GM21786 (cell line): ENCODE measurements at regions not wholly inside any gene's neighbourhood (a gene's known extent, or its start where the extent isn't known, plus 50 kb on each side); places are given as distances from the start of the nearest gene placed in this dataset.

Source experiments
- ATAC-seq: cut with Tn5 transposase; IDR thresholded peaks from one replicate; pipeline ENCODE4 v1.9.1; 2021; ENCODE audit not compliant: unreplicated experiment

DNA sequence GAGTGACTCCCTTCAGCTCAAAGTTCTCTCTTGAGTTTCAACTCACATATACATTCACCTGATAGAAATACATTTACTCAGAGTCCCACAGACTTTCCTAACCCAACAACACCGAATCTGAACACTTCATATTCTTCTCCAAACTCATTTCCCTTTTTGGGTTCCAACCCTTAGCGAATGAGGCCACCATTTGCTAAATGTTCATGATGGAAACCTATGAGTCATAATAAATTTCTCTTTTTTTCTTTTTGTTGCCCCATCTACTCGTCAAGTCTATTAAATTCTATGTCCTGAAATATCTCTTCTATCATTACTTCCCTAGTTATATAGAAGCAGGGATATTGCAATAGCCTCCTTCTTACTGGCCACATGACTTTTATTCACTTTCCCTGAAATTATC lies 100.1 kb downstream of the HLX start:
- no peak for ATAC-seq

DNA sequence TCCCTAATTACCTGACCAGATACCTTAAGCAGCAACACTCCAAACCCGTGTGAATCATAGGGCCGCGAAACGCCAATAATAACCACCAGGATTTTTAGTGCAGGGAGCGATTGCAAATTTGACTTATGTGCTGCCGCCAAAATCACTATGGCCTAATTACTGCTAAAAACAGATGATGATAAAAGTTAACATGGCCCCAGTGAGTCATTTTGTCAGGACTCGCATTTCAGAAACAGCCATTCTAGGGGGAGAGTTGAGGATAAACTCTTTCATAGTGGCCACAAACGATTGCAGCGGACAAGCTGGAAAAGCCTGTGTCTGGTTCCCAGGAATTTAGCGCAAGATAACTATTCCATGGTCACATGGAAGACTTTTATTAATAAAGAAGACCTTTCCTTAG lies 103.4 kb downstream of the HLX start:
- no peak for ATAC-seq

DNA sequence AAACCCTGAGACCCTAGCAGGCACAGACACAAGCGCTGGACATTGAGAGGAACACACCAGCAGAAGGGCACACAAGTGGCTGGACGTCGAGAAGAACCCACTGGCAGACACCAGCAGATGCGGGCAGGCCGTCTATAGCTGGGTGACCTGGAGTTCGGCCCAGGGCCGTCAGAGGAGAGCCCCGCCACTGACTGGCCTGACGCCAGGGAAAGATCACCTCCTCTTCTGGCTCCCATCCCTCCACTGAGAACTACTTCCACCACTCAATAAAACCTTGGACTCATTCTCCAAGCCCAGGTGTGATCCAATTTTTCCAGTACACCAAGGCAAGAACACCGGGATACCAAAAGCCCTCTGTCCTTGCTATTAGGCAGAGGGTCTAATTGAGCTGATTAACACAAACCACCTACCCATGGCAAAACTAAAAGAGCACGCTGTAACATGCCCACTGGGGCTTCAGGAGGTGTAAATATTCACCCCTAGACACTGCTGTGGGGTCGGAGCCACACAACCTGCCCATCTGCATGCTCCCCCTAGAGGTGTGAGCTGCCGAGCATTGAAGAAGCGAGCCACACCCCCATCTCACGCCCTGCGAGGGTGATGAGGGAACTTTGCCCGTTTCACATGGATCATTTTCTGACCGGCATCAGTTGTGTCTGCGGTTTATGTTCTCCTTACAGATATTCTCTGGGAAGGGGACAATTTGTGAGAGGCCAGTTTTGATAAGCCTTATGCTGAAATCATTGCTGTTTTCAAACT lies 104.8 kb downstream of the HLX start:
- ATAC-seq: no peak

DNA sequence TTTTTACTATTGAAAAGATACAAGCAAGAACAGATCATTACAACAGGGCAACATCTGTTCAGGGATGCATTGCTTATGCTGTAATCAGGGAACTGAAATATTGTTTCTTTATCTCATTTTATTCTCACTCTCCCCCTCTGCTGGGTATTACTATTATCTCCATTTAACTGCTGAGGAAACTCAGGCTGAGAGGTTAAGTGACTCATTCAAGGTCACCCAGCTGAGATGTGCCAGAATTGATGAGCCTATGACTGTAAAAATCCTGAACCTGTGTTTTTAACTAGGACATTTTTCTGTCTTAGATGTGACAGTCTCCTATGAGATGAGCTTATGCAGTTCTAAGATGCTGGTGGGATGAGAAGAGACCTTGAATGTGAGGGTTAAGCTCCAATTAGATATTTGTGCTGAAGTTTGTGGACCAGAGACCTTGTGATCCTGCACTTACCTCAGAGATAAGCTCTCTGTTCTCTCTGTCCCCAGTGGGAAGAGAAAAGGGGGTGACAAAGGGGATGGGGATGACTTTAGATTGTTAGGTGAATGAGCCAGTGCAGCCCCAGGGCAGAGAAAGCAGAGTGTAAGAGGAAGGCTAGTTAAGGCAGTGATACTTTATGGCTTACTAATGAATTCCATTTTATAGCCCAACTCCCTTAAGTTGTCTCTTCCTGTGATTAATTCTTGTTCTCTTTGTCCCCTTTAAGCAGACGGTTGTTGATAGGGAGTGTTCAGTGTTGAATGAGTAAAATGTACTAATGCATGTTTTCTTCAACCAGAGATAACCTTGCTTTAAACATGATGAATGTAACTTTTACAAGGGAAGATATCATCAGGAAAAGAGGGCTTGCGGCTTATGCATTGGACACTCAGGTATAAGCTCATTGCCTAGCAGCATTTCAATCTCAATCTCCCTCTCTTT lies 111.4 kb downstream of the HLX start:
- no peak for ATAC-seq

DNA sequence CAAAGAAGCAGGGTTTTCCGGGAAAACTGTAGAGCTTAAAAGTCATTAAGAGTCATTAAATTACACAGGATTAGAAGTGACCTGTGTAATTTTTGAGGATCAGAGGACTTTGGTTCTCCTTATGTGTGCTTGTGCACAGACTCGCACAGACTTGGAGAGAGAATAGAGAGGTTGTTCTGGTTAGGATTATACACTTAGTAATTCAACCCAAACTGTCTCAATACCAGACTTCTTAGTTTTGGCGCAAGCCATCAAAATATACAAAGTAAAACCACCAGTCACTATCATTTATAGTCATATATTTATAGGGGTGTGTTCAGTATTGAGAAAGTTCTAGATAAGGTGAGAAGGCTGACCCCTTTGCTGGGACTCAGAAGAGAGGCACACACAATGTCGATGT lies 112.3 kb downstream of the HLX start:
- no peak for ATAC-seq

DNA sequence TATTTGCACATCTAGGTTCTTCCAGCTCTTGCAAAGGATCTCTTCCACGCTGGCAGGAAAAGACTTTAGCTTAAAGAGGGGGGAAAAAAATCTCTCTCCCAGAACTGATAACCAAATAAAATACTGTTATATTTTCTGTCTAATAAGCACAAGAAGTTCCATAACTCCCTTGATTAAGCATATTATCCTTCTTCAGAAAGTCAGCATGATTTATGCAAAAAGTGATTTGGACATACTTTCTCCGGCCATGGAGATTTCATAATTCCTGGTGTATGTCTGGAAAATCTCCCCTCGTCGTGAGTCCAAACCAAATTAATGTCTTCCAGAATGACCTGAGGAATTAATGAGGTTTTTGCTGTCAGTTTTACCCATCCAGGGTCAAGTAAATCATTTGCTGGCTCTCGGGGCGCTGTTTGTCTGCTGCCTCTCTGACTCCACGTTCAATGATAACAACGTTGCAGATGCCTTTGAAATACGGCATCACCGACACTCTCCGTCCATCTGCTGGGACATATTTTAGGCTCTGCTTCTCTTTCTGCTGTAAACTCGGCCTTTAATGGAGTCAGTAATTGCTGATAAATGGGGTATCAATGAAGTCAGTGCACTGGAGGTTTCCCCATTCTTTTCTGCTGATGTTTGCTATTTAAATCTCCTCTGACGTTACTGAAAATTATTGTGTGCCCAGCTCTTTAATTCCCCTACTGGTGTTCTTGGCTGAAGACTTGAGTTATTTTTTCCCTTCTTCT lies 112.9 kb downstream of the HLX start:
- no peak for ATAC-seq

DNA sequence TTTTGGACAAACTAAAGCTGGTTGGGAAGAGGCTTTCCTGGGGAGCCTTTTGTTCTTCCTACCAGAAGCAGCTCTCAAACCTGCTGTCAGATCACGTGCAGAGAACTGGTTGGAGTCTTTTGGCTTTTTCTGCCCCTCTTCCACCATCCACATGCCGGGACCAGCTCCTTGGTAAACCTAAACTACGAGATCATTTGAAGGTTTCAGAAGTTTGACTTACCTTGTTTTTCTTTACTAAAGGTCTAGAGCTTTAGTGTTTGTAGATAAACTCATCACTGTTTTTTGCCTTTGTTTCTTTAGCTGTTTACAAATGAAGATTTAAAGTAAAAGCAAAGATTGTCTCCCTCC lies 113.4 kb downstream of the HLX start:
- ATAC-seq: no peak

DNA sequence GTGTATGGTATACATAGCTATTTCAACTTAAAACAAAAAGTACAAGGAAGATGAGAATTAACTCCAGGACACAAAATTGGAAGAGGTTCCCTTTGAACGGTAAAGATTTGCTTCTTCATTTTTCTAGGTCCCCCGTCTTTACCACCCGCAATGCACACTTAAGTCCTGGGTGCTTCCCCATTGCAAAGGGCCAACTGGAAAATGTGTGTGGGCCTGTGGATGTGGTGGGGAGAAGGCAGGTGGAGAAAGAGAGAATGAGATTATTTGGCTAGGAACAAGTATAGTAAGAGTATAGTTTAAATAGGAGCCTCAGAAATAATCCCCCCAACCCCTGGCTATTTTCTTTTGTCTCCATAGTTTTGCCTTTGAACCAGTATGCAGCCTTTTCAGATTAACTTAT lies 115.4 kb downstream of the HLX start:
- ATAC-seq: no peak

DNA sequence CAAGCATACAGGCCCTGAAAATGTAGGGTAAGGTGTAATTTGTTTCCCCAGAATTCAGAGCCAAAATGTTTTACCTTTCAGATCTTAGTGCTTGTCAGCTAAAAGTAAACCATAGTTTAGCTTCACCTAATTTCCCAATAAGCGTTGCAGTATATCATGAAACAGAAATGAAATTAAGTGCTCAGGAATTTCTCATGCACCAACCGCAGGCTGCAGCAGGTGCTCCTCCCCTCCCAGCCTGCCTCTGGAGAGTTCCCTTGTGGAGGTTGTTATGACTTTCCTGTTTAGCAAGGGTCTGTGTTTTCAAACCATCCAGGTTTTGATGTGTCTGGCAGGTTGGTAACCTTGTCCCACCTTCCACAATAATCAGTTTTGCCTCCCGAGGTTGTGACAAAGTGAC lies 118.5 kb downstream of the HLX start:
- ATAC-seq: no peak

DNA sequence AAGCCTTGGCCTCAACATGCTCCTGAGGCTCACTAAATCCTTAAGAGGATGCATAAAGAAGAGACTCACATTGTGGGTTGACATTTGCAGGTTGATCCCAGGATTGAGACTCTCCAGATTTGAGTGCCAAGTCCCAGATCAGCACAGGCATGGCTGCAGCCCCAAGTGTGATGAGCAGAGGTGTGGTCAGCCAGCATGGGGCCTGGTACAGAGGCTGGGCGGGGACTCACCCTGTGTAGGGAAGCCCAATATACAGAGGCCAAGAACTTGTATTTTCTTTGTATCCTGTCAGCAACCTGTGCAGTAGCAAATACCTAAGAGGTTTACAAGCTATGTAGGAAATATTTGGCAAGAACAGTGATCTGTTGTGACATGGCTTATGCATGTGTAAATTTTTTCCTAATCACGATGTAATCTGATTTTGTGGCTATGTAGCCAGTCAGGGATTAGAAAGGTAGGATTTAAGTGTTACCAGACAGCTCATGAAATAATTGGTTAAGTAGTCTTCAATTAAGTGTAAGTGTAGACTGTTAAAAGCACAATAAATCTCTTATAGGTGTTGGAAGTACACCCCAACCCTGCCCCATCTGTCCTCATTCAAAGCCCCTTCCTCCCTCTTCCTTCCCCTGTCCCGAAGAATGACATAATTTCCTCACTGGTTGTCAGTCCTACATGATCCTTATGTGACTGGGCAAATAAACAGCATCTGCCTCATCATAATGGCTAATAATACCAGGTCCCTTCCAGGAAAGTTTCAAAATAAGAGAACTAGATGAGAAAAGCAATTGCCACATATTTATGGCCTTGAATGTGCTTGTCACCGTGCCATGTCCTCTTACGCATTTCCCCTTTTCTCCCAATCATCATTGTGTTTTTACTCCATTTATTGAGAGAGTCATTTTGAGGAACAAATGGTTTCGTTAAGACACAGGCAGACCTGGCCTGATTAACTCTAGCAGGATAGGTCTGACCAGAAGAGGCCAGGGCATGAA lies 120.9 kb downstream of the HLX start:
- no peak for ATAC-seq

DNA sequence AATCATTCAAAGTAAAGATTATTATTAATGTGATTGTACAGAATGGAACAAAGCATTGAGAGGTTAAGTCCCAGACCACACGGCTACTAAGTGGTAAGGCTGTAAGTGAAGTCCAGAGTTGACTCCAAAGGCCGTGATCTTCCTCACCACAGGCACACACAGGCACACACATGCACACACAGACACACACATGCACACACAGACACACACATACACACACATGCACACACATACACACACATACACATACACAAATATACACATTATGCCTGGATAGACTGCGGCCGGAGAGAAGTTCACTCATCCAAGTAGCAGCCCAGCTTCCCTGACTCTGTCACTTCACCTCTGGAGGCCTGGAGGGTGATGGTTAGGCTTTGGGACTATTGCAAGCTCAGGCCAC lies 121.9 kb downstream of the HLX start:
- no peak for ATAC-seq

DNA sequence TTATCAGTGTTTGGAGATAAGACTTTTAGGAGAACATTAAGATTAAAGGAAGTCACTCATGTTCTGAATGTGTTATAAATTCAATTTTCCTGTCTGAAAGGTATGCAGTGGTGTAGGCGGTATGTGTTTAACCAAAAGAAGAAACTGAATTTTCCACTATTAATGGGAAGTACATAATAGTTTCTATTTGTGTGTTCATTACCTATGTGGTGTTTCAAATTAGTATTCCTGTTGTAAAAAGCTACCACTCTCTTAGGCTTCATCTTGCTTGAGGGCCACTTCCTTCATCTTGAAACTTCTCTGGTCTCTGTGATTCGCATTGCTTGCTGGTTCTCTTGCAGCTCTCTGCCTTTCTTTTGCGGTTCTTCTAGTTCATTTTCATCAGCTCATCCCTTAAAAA lies 123.4 kb downstream of the HLX start:
- ATAC-seq: no peak

DNA sequence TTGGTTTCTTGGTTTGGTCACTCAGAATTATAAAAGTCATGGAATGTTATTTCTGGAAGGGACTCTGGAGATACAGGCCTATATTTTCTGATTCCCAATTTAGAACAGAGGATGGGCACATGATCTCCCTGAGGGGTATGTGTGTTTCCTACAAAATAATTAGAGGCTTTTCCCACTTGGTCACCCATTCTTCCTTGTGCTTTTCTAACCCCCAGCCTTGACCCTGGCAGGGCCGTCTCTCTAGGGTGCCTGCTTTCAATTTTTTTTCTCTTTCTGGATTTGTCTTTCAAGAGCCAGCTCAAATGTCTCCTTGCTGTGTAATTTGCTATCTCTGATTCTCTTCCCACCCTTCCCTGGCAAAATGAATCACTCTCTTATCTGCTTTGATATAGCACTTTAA lies 131.9 kb downstream of the HLX start:
- no peak for ATAC-seq

DNA sequence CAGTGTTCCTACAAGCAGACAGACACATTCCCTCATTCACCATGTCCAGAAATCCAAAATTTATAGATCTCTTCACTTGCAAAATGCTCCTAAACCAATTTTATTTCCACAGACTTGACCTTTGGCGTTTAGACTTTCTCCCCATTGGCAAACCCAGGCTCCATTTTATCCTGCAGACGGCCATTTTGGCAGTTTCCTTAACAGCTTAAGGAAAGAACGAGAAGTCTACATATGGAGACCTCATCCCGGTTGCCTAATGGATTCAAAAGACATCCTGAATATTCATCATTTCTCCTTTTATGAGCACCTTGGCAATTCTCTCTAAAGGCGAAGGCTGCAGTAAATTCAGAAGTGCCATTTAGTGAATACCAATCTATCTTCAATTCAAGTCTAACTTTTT lies 132.9 kb downstream of the HLX start:
- ATAC-seq: no peak

DNA sequence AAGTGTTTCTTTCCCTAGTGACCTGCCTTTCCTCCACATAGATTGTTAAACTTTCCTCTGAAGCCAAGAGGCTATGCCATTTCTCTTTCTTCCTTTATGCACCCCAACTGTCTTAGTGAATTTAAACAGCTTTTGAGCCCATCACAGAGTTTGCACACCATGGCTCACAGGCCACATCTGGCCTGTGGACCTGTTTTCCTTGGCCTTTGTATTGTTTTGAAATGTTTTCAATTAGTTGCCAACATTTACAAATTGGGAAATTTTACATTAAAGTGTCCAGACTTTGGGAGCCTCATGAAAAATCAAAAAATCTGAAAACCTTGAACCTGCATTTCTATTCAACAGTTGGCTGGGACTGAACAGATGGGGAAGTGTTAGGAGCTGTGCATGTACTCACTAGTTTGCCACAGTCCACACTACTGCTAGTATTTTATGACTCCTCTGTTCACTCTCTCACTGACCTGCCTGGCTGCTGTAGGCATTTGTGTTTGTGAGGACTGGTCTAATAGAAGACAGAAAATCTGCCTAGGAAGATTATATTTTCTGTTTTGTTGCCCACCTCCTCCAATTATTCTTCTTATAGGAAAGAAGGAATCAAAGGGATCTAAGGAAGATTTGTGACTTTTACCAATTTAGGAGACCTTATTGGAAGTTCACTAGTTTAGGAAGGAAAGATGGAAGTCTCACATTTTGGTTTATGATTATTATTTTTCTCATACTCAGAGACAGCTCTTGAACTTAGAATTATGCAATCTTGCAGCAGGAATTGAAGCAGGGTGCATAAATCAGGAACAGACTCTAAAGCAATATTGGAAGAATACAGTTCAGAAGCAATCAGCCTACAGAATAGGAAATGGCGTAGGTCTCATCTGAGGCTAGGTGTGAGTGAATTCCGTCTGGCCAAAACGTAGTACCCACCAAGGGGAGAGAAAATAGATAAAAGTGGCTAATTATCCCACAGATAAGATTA lies 134.7 kb downstream of the HLX start:
- no peak for ATAC-seq

DNA sequence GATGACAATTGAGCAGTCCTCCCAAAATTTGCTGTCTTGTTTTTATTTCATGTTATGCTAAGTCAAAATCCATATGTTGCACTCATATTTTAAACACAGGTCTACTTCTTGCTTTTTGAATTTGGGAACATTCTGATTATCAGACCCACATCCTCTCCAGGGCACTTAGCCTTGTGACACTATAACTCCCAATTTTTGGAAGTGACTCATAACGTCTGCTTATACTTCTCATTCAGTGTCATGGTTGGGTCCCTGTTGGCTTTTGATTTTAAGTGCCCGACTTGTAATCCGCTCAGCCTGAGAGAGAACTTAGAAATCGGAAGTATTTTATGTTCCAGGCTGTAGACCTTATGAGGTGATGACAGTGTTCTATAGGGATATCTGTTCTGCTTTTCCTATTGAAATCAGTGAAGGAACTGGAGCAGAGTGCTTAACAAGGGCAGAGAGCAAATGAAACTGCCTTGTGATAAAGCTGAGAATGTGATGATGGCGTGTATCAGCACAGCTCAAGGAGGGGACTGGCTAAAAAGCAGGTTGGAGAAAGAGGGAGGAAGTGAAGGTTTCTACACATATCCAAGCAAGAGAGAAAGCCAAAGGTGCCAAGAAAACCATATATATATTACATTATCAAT lies 136.0 kb downstream of the HLX start:
- no peak for ATAC-seq

DNA sequence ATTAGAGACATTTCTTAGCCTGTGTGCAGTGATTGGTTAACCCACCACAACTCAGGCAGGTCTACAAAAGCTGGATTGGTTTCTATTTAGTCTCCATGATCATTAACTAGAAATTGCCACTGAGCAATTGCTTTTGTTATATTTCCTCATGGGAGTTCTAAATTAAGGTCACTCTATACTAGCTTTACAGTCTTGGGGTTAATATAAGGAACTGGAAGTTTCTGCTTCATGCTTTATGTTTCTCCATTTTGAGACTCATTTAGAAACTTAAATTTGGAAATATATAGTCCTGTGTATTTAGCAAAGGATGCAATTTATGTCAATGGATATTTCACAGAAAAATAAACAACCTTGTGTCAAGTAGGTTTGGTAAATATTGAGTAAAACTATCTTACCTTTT lies 137.5 kb downstream of the HLX start:
- no peak for ATAC-seq

DNA sequence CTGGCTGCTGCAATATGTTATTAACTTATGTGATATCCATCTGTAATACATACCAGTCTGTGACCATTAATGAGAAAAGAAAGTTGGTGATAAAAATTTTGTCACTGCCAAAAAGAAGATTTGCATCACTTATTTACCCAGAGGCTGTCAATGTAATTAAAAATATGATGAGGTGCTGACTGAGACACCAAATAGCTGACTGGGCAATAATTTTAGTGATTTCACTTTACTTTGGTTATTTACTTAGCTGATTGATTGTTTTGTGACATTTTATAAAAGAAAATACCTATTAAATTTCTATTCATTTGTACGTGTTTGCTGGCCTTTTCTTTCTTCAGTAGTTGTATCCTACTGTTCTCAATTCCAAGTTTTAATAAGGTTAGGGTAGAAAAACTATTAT lies 139.2 kb downstream of the HLX start:
- ATAC-seq: no peak

DNA sequence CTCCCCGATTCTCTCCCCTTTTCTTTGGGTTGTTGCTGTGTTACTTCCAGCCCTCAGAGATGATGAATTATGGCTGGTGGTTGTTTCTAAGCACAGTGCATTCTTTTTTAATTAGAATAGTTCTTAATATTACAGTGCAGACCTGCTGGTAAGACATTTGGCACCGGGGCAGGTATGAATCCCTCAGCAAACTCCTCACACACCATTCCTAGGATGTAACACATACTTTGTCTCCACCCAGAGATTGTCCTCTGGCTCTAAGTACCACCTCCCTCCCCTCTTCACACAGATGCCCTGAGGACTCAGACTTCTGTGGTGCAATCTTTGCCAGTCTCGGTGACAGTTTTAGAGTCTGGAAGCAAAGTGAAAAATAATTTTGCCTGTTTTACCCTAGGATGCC lies 143.1 kb downstream of the HLX start:
- no peak for ATAC-seq
